GM10248 (cell line): ENCODE measurements at regions not wholly inside any gene's neighbourhood (a gene's known extent, or its start where the extent isn't known, plus 50 kb on each side); places are given as distances from the start of the nearest gene placed in this dataset.

ENCODE experiments used
- CTCF ChIA-PET: fragments of 300-600 bp; sonication (Branson Sonifier 250); formaldehyde crosslinking; extraction: SDS; loops from one replicate; lab custom pipeline; 2021; ENCODE audit warnings: antibody characterized with exemption; lab: Yijun Ruan, JAX
- POLR2A ChIA-PET: fragments of 350-650 bp; sonication (Branson Sonifier 250); formaldehyde crosslinking; extraction: SDS; loops from one replicate; lab custom pipeline; 2020; ENCODE audit warnings: antibody characterized with exemption; lab: Yijun Ruan, JAX
- DNase-seq: peaks from one replicate; pipeline ENCODE4 v3.0.0; 2012; ENCODE audit errors: extremely low spot score
- CTCF ChIP-seq: IDR thresholded peaks from 2 replicates; pipeline ENCODE4 v1.5.1; 2012; ENCODE audit warnings: mild to moderate bottlenecking, low read depth; ENCODE audit errors: extremely low read depth, missing control alignments, control extremely low read depth

- POLR2A ChIA-PET, result no interaction called here
- CTCF ChIA-PET, result no interaction called here
- DNase-seq, result no peak
- no peak for TF ChIP-seq CTCF
Observed at GRCh38 chr2:189265696-189266320, 86.2 kb upstream of the COL5A2 start.

- DNase-seq, result no peak
- no peak for TF ChIP-seq CTCF
- ChIA-PET POLR2A (no interaction called here), CTCF (no interaction called here)
Observed at GRCh38 chr2:189267491-189267890, 87.9 kb upstream of the COL5A2 start.

GRCh38 chr2:189267925-189268579 is 88.5 kb upstream of the COL5A2 start:
- DNase-seq, result no peak
- no peak for TF ChIP-seq CTCF
- ChIA-PET CTCF (no interaction called here), POLR2A (no interaction called here)

GRCh38 chr2:189268763-189269162 is 89.2 kb upstream of the COL5A2 start:
- DNase-seq, result no peak
- ChIA-PET POLR2A (no interaction called here), CTCF (no interaction called here)
- TF ChIP-seq CTCF, result no peak

- no peak for DNase-seq
- CTCF ChIA-PET, result interaction anchor here (1.8 kb wide), 1 partner anchor 21 kb away, joined by 4 read pairs; no protein-coding TSS in a partner anchor
- TF ChIP-seq CTCF, result no peak
- POLR2A ChIA-PET, result no interaction called here
Observed at GRCh38 chr2:189273734-189274133, 94.2 kb upstream of the COL5A2 start.

GRCh38 chr2:189274361-189274760 is 94.8 kb upstream of the COL5A2 start:
- no peak for DNase-seq
- no peak for TF ChIP-seq CTCF
- ChIA-PET POLR2A (no interaction called here), CTCF (interaction anchor here (1.8 kb wide), 1 partner anchor 21 kb away, joined by 4 read pairs; no protein-coding TSS in a partner anchor)
